ENCODE measurements at regions not wholly inside any gene's neighbourhood (a gene's known extent, or its start where the extent isn't known, plus 50 kb on each side); places are given as distances from the start of the nearest gene placed in this dataset.

- H3K79me1 ChIP-seq (ENCODE audit: low read depth in 1 of 2, low read length in 2 of 2), result no peaks in the 10 kb centered on the region
- no peak overlapping the region for H3K4ac ChIP-seq (ENCODE audit: low read depth, low read length)
- no peaks in the 10 kb centered on the region for H3K4me1 ChIP-seq (ENCODE audit: control insufficient read depth, insufficient read depth, low read length)
- no peak overlapping the region for H2BK5ac ChIP-seq (ENCODE audit: low read depth, low read length, poor library complexity, severe bottlenecking)
- no peak overlapping the region for H4K91ac ChIP-seq (ENCODE audit: insufficient read depth, low read depth, low read length)
- no peak overlapping the region for H3K27ac ChIP-seq (ENCODE audit: insufficient read depth, low read length)
- no peak overlapping the region for H3K4me3 ChIP-seq (ENCODE audit: insufficient read depth, low read depth, low read length)
- H2BK20ac ChIP-seq (ENCODE audit: low read depth, low read length), result no peak overlapping the region
- no peaks in the 10 kb centered on the region for H4K20me1 ChIP-seq (ENCODE audit: insufficient read depth, low read length)
- ChIA-PET POLR2A (ENCODE audit: unreplicated experiment) (no interaction called here), CTCF (no interaction called here)
- no peak overlapping the region for H2BK15ac ChIP-seq (ENCODE audit: low read depth, low read length)
- H3K9me1 ChIP-seq (ENCODE audit: insufficient read depth, low read length), result no peaks in the 10 kb centered on the region
- H2BK120ac ChIP-seq (ENCODE audit: low read depth, low read length), result no peak overlapping the region
- intact Hi-C loops (cut with micrococcal nuclease), result no loop called here
- dilution Hi-C loops (cut with HindIII; ENCODE audit: low sequenced_read_pairs, unreplicated experiment), result no loop called here
- no peak overlapping the region for H3K4me2 ChIP-seq (ENCODE audit: low read depth, low read length)
- H2AK5ac ChIP-seq (ENCODE audit: low read depth, low read length), result no peak overlapping the region
- no peaks in the 10 kb centered on the region for H3K36me3 ChIP-seq (ENCODE audit: control insufficient read depth, insufficient read depth, low read length)
- ATAC-seq (ENCODE audit: low read depth) (no peak), DNase-seq (no peak)
- peaks cover 13% of the 10 kb centered on the region for H3K27me3 ChIP-seq (ENCODE audit: control insufficient read depth, insufficient read depth, low read length)
- no peak overlapping the region for H3K56ac ChIP-seq (ENCODE audit: extremely low read depth, insufficient read depth, low read length)
- no peak overlapping the region for H3K14ac ChIP-seq (replicated peaks; ENCODE audit: low read depth, low read length)
- no TSS peak for BruUV-seq (replicated peaks)
- H3K9ac ChIP-seq (ENCODE audit: low read depth, low read length), result no peak overlapping the region
- in situ Hi-C loops (cut with MboI; ENCODE audit: low sequenced_read_pairs), result no loop called here
- H3K23ac ChIP-seq (ENCODE audit: low read depth, low read length), result no peak overlapping the region
- H3K9me3 ChIP-seq (ENCODE audit: control insufficient read depth, insufficient read depth, low read length), result no peaks in the 10 kb centered on the region
- no peak overlapping the region for H2AFZ ChIP-seq (replicated peaks; ENCODE audit: low read length, poor library complexity)
- TF ChIP-seq MXI1 (IDR thresholded peaks at IDR 0.05; ENCODE audit: borderline replicate concordance, low read depth, low read length), result no peak
- TF ChIP-seq POLR2A (IDR thresholded peaks at IDR 0.05; ENCODE audit: low read depth, low read length), result no peak
- TF ChIP-seq BHLHE40 (IDR thresholded peaks at IDR 0.05; ENCODE audit: low read depth, low read length), result no peak
- TF ChIP-seq MAFK (IDR thresholded peaks at IDR 0.05; ENCODE audit: low read depth, low read length), result no peak
- no peak for TF ChIP-seq NFE2L2 (IDR thresholded peaks at IDR 0.05; ENCODE audit: low read depth, low read length)
- no peak for TF ChIP-seq RCOR1 (IDR thresholded peaks at IDR 0.05; ENCODE audit: insufficient replicate concordance, low read length)
- TF ChIP-seq MAZ (IDR thresholded peaks at IDR 0.05; ENCODE audit: borderline replicate concordance, low read depth, low read length), result no peak
- no peak for TF ChIP-seq FOS (IDR thresholded peaks at IDR 0.05; ENCODE audit: low read depth, low read length)
- TF ChIP-seq ELK1 (IDR thresholded peaks at IDR 0.05; ENCODE audit: borderline replicate concordance, low read depth, low read length), result no peak
- no peak for TF ChIP-seq CEBPB (IDR thresholded peaks at IDR 0.05; ENCODE audit: low read depth, low read length)
- TF ChIP-seq, protein P1, sequence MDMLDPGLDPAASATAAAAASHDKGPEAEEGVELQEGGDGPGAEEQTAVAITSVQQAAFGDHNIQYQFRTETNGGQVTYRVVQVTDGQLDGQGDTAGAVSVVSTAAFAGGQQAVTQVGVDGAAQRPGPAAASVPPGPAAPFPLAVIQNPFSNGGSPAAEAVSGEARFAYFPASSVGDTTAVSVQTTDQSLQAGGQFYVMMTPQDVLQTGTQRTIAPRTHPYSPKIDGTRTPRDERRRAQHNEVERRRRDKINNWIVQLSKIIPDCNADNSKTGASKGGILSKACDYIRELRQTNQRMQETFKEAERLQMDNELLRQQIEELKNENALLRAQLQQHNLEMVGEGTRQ (IDR thresholded peaks at IDR 0.05; ENCODE audit: low read depth, low read length), result no peak
- no peak overlapping the region for H4K8ac ChIP-seq (ENCODE audit: low read depth in 2 of 2, low read length in 2 of 2)
- H4K5ac ChIP-seq (ENCODE audit: low read depth, low read length), result no peak overlapping the region
- H2AK9ac ChIP-seq (replicated peaks; ENCODE audit: low read depth, low read length, poor library complexity), result no peak overlapping the region
- no CpG with 5 or more reads among the region's 4 CpGs for WGBS, 2 experiments (ENCODE audit: extremely low coverage in 2 of 2, insufficient read length in 1 of 2)
- H3K18ac ChIP-seq (ENCODE audit: low read depth, low read length), result no peak overlapping the region
These were observed 86.5 kb upstream of the RAB12 start for GRCh38 chr18:8522756-8523155.
